H1 (cell line): ENCODE measurements at regions not wholly inside any gene's neighbourhood (a gene's known extent, or its start where the extent isn't known, plus 50 kb on each side); places are given as distances from the start of the nearest gene placed in this dataset.

Source experiments
- CTCF ChIA-PET: fragments of 300-600 bp; sonication (Branson Sonifier 250); formaldehyde crosslinking; loops from one replicate; lab custom pipeline; 2021; ENCODE audit not compliant: partially characterized antibody; lab: Charles Lee
- POLR2A ChIA-PET: fragments of 300-600 bp; sonication (Branson Sonifier 250); formaldehyde crosslinking; loops from one replicate; lab custom pipeline; 2021; ENCODE audit warnings: inconsistent platforms; ENCODE audit not compliant: partially characterized antibody; lab: Charles Lee
- DNase-seq, 2 experiments: peaks; one replicate each; pipeline versions ENCODE4 v3.0.0 to v3.0.0-alpha.2; 2010 to 2022; ENCODE audit warnings: low spot score in 2 of 2, low read depth in 1 of 2, mixed read lengths in 1 of 2
- FAIRE-seq: peaks from 2 replicates; lab custom pipeline; 2011; peaks lifted over from hg19 to GRCh38; lab: Jason Lieb, UNC
- H2AFZ ChIP-seq: 2 replicates; pipeline ENCODE4 v1.8.1; 2012; ENCODE audit warnings: low read length, inconsistent platforms
- H2AK5ac ChIP-seq: 2 replicates; pipeline ENCODE4 v1.6.1; 2013; ENCODE audit warnings: low read depth, low read length
- H2BK120ac ChIP-seq: replicated peaks from 2 replicates; pipeline ENCODE3; 2013; ENCODE audit warnings: low read depth, low read length, inconsistent platforms
- H2BK12ac ChIP-seq: 2 replicates; pipeline ENCODE4 v1.6.1; 2013; ENCODE audit warnings: low read depth, low read length
- H2BK15ac ChIP-seq: 2 replicates; pipeline ENCODE4 v1.6.1; 2013; ENCODE audit warnings: low read length
- H2BK20ac ChIP-seq: 2 replicates; pipeline ENCODE4 v1.6.1; 2013; ENCODE audit warnings: low read length
- H2BK5ac ChIP-seq: 2 replicates; pipeline ENCODE4 v1.6.1; 2013; ENCODE audit warnings: low read depth, low read length
- H3K14ac ChIP-seq: 2 replicates; pipeline ENCODE4 v1.6.1; 2013; ENCODE audit warnings: inconsistent platforms; ENCODE audit not compliant: insufficient read length
- H3K18ac ChIP-seq: 2 replicates; pipeline ENCODE4 v1.6.1; 2013; ENCODE audit warnings: low read length; ENCODE audit errors: extremely low read depth
- H3K23ac ChIP-seq: 2 replicates; pipeline ENCODE4 v1.6.1; 2013; ENCODE audit warnings: inconsistent platforms; ENCODE audit not compliant: insufficient read length
- H3K23me2 ChIP-seq: 2 replicates; pipeline ENCODE4 v1.6.1; 2013; ENCODE audit warnings: low read depth, low read length
- H3K27ac ChIP-seq: 2 replicates; pipeline ENCODE4 v1.6.1; 2011; ENCODE audit warnings: low read depth, low read length, inconsistent platforms
- H3K27me3 ChIP-seq, 4 experiments: replicated peaks in 1 of 4; 1 replicate in 1 of 4; 2 replicates in 3 of 4; pipeline versions ENCODE4 v1.6.1 to v1.8.1; 2011 to 2013; ENCODE audit warnings: low read length in 3 of 4, mild to moderate bottlenecking in 3 of 4, inconsistent platforms in 2 of 4, mixed read lengths in 2 of 4, moderate library complexity in 1 of 4; ENCODE audit not compliant: control insufficient read depth in 3 of 4, insufficient read depth in 3 of 4; ENCODE audit errors: extremely low read depth in 1 of 4
- H3K36me3 ChIP-seq, 4 experiments: 2 replicates each; pipeline versions ENCODE4 v1.6.1 to v1.8.1; 2011 to 2013; ENCODE audit warnings: mild to moderate bottlenecking in 4 of 4, low read length in 3 of 4, moderate library complexity in 2 of 4, control low read depth in 1 of 4, inconsistent platforms in 1 of 4; ENCODE audit not compliant: insufficient read depth in 4 of 4, control insufficient read depth in 2 of 4
- H3K4ac ChIP-seq: replicated peaks from 2 replicates; pipeline ENCODE3; 2013; ENCODE audit warnings: low read length, low read depth, mixed read lengths, inconsistent platforms; ENCODE audit not compliant: insufficient read length
- H3K4me1 ChIP-seq, 4 experiments: replicated peaks in 1 of 4; 1 replicate in 1 of 4; 2 replicates in 3 of 4; pipeline versions ENCODE4 v1.6.1 to v1.8.1; 2011 to 2013; ENCODE audit warnings: low read length in 3 of 4, inconsistent platforms in 2 of 4, mixed read lengths in 1 of 4; ENCODE audit not compliant: insufficient read depth in 4 of 4, control insufficient read depth in 3 of 4
- H3K4me2 ChIP-seq, 2 experiments: 2 replicates each; pipeline versions ENCODE4 v1.6.1 to v1.8.1; 2011 to 2013; ENCODE audit warnings: low read depth in 2 of 2, low read length in 2 of 2, control low read depth in 1 of 2, inconsistent platforms in 1 of 2, mild to moderate bottlenecking in 1 of 2; ENCODE audit not compliant: insufficient read depth in 1 of 2
- H3K4me3 ChIP-seq, 4 experiments: fragments of 200-600, 300-600 bp in 1 of 4; sonication (generic), shearing (Covaris generic), sonication (Bioruptor Twin) in 1 of 4; 2 replicates each; pipeline versions ENCODE4 v1.5.1 to v1.8.1; 2011 to 2016; ENCODE audit warnings: low read length in 4 of 4, low read depth in 3 of 4, control low read depth in 2 of 4, inconsistent platforms in 2 of 4, mild to moderate bottlenecking in 2 of 4, mixed read lengths in 1 of 4, moderate library complexity in 1 of 4; ENCODE audit not compliant: insufficient read depth in 2 of 4; ENCODE audit errors: extremely low read depth in 1 of 4
- H3K56ac ChIP-seq: replicated peaks from 2 replicates; pipeline ENCODE3; 2013; ENCODE audit warnings: low read depth, mild to moderate bottlenecking, mixed read lengths, low read length, inconsistent platforms; ENCODE audit not compliant: insufficient read length
- H3K79me1 ChIP-seq: 2 replicates; pipeline ENCODE4 v1.6.1; 2013; ENCODE audit warnings: low read depth, low read length, control low read depth
- H3K79me2 ChIP-seq, 2 experiments: 2 replicates each; pipeline versions ENCODE4 v1.6.1 to v1.8.1; 2012 to 2013; ENCODE audit warnings: low read length in 2 of 2, mild to moderate bottlenecking in 2 of 2, inconsistent platforms in 1 of 2; ENCODE audit not compliant: insufficient read depth in 2 of 2, control insufficient read depth in 1 of 2
- H3K9ac ChIP-seq, 4 experiments: replicated peaks in 1 of 4; 1 replicate in 1 of 4; 2 replicates in 3 of 4; pipeline versions ENCODE4 v1.6.1 to v1.8.1; 2011 to 2013; ENCODE audit warnings: low read depth in 3 of 4, low read length in 3 of 4, control low read depth in 2 of 4, mild to moderate bottlenecking in 2 of 4, moderate library complexity in 2 of 4, inconsistent platforms in 1 of 4; ENCODE audit errors: extremely low read depth in 1 of 4
- H3K9me3 ChIP-seq, 2 experiments: 2 replicates each; pipeline versions ENCODE4 v1.6.1 to v1.8.1; 2012 to 2013; ENCODE audit warnings: mild to moderate bottlenecking in 2 of 2, moderate library complexity in 2 of 2, control low read depth in 1 of 2, inconsistent platforms in 1 of 2, low read depth in 1 of 2, low read length in 1 of 2, mixed read lengths in 1 of 2; ENCODE audit not compliant: insufficient read depth in 2 of 2
- H4K20me1 ChIP-seq, 2 experiments: replicated peaks in 1 of 2; 2 replicates each; pipeline versions ENCODE3 to v1.8.1; 2011 to 2013; ENCODE audit warnings: inconsistent platforms in 2 of 2, low read length in 2 of 2, mild to moderate bottlenecking in 1 of 2; ENCODE audit not compliant: insufficient read depth in 2 of 2, control insufficient read depth in 1 of 2
- H4K5ac ChIP-seq: 2 replicates; pipeline ENCODE4 v1.6.1; 2013; ENCODE audit warnings: low read length, low read depth, mixed read lengths, inconsistent platforms; ENCODE audit not compliant: insufficient read length
- H4K8ac ChIP-seq: 2 replicates; pipeline ENCODE4 v1.8.0; 2013; ENCODE audit warnings: mild to moderate bottlenecking, moderate library complexity, low read length, inconsistent platforms; ENCODE audit not compliant: insufficient read depth; ENCODE audit errors: extremely low read depth
- H4K91ac ChIP-seq: replicated peaks from 2 replicates; pipeline ENCODE3; 2013; ENCODE audit warnings: low read length, mixed read lengths, inconsistent platforms; ENCODE audit not compliant: insufficient read length
- CBX5 ChIP-seq: fragments of 300-800, 300-1000 bp; sonication (generic); IDR thresholded peaks from 2 replicates; pipeline ENCODE4 v1.7.1; 2016; ENCODE audit warnings: antibody characterized with exemption, low read length, low read depth
- EGR1 ChIP-seq: IDR thresholded peaks from 2 replicates; pipeline ENCODE4 v1.6.1; 2011; ENCODE audit warnings: low read depth, low read length, borderline replicate concordance
- NANOG ChIP-seq: IDR thresholded peaks from 2 replicates; pipeline ENCODE4 v1.6.1; 2011; ENCODE audit warnings: low read length, low read depth, mild to moderate bottlenecking, inconsistent platforms; ENCODE audit not compliant: insufficient read depth, poor library complexity, severe bottlenecking
- WGBS, 2 experiments: shearing (Covaris generic) in 1 of 2; methylation state at CpG; one replicate each; pipeline versions ENCODE4 v1.1.6 to v1.1.7; 2013 to 2015; ENCODE audit warnings: low lambda C conversion rate in 2 of 2, mixed read lengths in 2 of 2, inconsistent platforms in 1 of 2, low coverage in 1 of 2, missing lambda C conversion rate in 1 of 2; ENCODE audit not compliant: insufficient replicate concordance in 2 of 2, insufficient coverage in 1 of 2, insufficient read length in 1 of 2; ENCODE audit errors: extremely low coverage in 1 of 2, missing lambda C conversion rate in 1 of 2; 5-methylcytosine and 5-hydroxymethylcytosine counted together

- Histone ChIP-seq H4K8ac (no peak overlapping the region), H2AFZ (no peak overlapping the region), H3K9me3 (no peaks in the 10 kb centered on the region), H3K18ac (no peak overlapping the region), H3K27me3 (no peaks in the 10 kb centered on the region), H2BK120ac (no peak overlapping the region), H3K9ac (no peak overlapping the region), H4K91ac (no peak overlapping the region), H3K79me2 (no peaks in the 10 kb centered on the region), H2AK5ac (no peak overlapping the region), H2BK5ac (no peak overlapping the region), H3K23me2 (no peaks in the 10 kb centered on the region), H3K36me3 (no peaks in the 10 kb centered on the region), H4K5ac (no peak overlapping the region), H3K79me1 (0 out of 2 replicates have a peak, but pooled peaks cover 2% of the 10 kb centered on the region), H4K20me1 (no peaks in the 10 kb centered on the region), H3K4me3 (no peak overlapping the region), H3K4ac (no peak overlapping the region), H3K27ac (no peak overlapping the region), H3K14ac (no peak overlapping the region), H2BK12ac (no peak overlapping the region), H2BK20ac (no peak overlapping the region), H2BK15ac (no peak overlapping the region), H3K4me2 (no peak overlapping the region), H3K23ac (no peak overlapping the region), H3K4me1 (no peaks in the 10 kb centered on the region), H3K56ac (no peak overlapping the region)
- DNase-seq = no peak
- no peak for FAIRE-seq
- POLR2A ChIA-PET = no interaction called here
- CTCF ChIA-PET = no interaction called here
- WGBS, 2 experiments = 91% methylated on average over 7 of the region's 7 CpGs; no CpG with 5 or more reads in 1 of the 2 experiments
- no peak for TF ChIP-seq EGR1
- TF ChIP-seq NANOG = no peak
- TF ChIP-seq CBX5 = no peak
These were observed 115.1 kb downstream of the RNASET2 start for GRCh38 chr6:166841216-166841615.
